ENCODE measurements at regions not wholly inside any gene's neighbourhood (a gene's known extent, or its start where the extent isn't known, plus 50 kb on each side); places are given as distances from the start of the nearest gene placed in this dataset.

GRCh38 chr9:99590410-99590809 lies 231.3 kb upstream of the NR4A3 start:
- no peak for DNase-seq (ENCODE audit: low spot score)

- no peak for DNase-seq (ENCODE audit: low spot score)
Measured at GRCh38 chr9:99590840-99591239, 230.8 kb upstream of the NR4A3 start.

GRCh38 chr9:99591770-99592169 lies 229.9 kb upstream of the NR4A3 start:
- DNase-seq (ENCODE audit: low spot score) = no peak

- DNase-seq (ENCODE audit: low spot score) = no peak
Measured at GRCh38 chr9:99592834-99593574, 228.7 kb upstream of the NR4A3 start.

DNA sequence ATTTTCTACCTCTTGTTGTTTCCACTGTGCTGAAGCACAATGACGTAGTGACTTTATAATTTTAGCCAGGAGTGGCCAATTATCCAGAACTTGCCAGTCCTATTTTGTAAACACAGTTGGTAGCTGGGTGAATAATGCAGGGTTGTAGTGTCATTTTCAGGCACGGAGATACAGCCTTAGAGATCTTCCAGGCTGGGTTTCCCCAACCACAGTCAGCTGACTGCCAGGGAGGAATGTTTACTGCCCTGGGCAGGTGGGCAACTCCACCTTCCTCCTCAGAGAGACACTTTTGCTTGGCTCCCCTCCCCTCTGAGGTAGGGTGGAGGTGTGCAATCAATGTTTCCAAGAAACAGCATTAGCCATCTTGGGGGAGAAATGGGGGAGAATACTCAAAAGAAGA lies 228.1 kb upstream of the NR4A3 start:
- no peak for DNase-seq (ENCODE audit: low spot score)

DNA sequence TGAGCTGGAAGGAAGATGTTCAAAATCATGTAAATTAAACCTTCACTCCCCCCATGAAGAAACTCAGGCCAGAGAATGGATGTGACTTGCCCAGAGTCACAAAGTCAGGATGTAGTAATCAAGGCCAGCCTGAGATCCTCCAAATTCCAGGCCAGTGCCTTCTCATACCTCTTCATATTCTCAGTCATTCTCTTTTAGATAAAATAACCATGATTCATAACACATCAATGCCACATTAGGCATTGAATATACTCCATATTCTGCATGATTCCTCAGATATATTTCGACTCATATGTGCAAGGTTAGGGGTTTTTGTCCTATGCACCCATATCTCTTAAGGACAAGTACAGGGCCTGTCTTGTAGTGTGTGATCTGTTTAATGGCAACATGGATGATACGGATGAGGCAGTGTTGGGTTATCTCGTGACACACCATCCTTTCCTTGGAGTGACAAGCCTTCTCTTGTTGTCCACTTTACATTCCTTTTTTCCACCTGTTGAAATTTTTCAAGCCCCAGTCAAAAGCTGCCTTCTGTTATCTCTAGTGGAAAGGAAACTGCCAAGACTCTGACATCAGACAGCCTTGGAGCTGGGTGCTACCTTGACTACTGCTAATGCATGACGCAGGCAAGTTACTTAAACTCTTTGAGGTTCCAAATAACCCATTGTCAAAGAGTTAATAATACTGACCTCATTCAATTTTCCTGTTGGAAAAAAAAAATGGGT lies 227.5 kb upstream of the NR4A3 start:
- no peak for DNase-seq (ENCODE audit: low spot score)

DNA sequence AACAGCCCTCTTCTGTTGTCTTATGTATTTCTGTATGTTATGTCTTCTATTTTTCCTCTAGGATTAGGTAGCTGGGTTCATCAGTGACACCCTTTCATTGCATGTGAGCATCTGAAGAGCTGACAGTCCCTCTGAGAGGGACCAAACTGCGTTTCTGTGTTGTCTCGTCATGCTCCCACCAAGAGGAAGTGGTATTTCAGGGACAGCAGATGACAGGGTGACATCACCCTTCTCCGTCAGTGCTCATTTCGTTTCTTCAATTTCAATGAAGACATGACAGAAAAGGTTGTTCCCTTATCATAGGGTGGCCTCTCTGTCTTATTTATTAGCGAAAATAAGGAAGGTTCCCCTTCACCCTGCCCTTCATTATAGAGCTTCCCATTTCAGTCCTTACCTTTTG lies 225.9 kb upstream of the NR4A3 start:
- DNase-seq (ENCODE audit: low spot score) = no peak

- no peak for DNase-seq (ENCODE audit: low spot score)
Measured at GRCh38 chr9:99601571-99602111, 220.0 kb upstream of the NR4A3 start.

- no peak for DNase-seq (ENCODE audit: low spot score)
Measured at GRCh38 chr9:99602854-99603253, 218.8 kb upstream of the NR4A3 start.

DNA sequence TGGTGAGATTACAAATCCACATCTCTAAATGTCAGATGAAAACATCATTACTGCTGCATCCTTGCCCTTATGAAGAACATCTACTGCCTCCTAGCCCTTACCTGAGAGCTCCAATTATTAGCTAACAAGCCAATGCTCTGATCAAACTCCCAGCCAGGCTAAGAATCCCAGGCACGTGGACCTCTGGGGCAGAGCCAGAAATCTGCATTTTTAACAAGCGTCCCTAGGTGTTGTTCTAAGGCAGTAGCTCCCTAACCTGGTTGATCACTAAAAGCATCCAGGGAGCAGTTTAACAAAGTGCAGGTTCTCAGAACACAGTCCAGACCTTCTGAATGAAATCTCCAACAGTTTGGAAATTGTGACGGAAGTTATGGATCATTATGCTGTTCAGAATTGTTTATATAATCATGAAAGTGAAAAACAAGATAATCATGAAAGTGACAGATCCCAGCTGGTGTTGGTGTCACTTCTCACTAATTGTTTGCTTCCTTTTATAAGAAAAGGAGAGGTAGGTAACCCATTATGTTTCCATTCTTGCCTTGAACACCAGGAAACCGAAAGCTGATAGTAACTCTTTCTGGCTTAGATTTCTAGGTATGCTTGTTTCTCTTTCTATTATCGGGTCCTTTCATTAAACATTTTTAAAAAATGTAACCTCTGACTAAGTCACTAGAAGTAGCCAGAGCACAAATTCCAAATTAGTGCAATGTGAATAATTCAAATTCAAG lies 216.5 kb upstream of the NR4A3 start:
- DNase-seq (ENCODE audit: low spot score) = no peak

- DNase-seq (ENCODE audit: low spot score) = no peak
Measured at GRCh38 chr9:99606296-99606695, 215.4 kb upstream of the NR4A3 start.

DNA sequence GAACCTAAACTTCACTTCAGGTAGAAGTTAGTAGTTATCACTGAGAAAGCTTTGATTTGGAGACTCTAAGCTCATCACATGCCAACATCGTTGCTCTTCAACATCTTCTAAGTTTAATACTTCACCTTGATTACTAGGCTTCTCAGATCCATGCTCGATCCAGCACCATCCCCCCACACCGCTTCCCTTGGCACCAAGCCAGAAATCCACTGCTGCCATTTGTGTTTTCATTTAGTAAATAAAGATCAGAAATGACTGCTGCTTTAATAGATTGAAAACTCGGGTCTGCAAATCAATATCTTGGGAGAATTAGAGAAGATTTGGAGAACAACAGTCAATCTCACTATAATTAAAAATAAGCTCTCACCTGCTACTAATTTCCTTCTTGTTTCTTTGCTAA lies 214.7 kb upstream of the NR4A3 start:
- no peak for DNase-seq (ENCODE audit: low spot score)

DNA sequence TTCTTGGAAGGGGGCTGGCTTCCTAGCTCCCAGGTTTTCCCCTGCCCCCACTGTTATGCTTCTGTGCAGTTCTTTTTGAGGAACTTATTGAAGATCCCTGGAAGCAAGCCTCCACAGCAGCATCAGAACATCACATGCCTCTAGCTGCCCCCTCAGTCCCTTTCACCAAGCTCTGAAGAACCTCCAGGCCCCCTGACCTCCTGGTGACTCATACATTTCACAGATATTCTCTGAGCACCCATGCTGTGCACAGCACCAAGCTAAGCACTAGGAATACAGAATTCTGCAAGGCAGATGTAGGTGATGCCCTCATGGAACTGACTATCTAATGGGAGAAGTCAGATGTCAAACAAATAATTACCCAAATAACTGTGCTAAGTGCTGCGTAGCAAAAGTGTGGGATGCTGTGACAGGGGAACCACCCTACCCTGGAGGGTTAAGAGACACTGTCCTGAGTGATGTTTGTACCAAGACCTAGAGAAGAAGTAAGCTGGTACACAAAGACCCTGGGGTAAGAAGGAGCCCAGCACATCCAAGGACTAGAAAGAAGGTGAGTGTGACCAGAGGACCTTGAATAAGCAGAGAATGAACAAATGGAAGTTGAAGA lies 213.7 kb upstream of the NR4A3 start:
- DNase-seq (ENCODE audit: low spot score) = no peak

- no peak for DNase-seq (ENCODE audit: low spot score)
Measured at GRCh38 chr9:99614341-99614740, 207.3 kb upstream of the NR4A3 start.

DNA sequence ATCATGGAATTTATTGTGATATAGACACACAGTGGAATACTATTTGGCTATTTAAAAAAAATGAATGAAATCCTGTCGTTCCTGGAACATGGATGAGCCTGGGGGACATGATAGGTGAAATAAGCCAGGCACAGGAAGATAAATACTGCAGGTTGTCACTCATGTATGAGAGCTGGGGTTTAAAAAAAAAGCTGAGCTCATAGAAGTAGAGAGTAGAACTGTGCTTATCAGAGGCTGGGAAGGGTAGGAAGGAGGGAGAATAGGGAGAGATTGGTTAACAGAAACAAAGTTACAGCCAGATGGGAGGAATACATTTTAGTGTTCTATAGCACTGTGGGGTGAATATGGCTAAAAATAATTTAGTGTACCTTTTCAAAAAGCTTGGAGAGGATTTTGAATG lies 200.6 kb upstream of the NR4A3 start:
- DNase-seq (ENCODE audit: low spot score) = no peak

GRCh38 chr9:99622679-99623078 lies 199.0 kb upstream of the NR4A3 start:
- no peak for DNase-seq (ENCODE audit: low spot score)

DNA sequence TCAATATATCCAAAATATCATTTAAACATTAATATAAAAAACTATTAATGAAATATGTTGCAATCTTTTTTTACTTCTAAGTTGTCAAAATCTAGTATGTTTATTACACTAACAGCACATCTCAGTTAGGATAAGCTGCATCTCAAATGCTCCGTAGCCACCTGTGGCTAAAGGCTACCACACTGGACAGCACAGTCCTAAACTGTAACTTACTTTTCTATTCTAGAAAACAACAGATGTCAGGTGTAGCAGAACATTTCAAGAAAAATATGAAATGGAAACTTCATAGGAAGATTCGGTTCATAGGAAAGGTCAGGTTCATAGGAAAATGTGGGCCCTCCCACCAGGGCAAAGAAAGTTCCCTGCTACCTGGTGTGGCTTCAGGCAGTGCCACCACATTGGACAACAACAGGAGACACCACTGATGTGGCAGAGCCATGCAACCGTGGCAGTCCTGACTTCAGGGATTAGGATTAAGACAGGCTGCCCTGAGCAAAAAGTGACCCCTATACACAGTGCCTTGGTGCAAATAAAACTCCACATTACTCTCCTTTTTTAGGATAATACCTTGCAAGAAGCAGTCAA lies 197.8 kb upstream of the NR4A3 start:
- DNase-seq (ENCODE audit: low spot score) = no peak

DNA sequence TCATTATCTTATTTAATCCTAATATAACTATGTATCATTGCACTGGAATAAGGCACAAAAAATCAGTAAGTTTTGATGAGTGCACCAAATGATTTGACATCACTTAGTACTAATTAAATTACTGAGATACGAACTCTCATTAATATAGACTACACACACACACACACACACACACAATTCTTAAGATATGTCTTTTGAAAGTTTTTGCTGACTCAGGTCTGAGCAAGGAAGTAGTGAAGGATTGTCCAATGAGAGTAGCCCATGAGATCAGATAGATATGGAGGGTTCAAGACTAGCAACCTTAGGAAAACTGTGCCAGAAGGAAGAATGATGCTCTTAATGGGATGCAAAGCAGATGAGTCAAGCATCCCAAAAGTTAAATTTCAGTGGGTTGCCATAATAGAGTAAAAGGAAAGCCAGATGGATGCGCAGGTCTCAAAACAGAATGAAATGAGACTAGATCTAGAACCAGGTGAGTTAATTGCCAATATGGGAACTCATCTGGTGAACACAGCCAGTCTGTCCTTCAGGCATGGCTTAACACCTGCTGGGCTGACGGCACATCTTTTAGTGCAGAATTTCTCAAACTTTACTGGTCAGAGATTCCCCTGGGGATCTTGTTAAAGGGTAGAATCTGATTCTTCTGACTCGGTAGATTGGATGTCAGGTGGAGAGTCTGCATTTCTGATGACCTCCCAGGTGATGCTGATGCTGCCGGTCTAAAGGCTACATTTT lies 197.0 kb upstream of the NR4A3 start:
- no peak for DNase-seq (ENCODE audit: low spot score)

- DNase-seq (ENCODE audit: low spot score) = no peak
Measured at GRCh38 chr9:99626426-99626825, 195.3 kb upstream of the NR4A3 start.

DNA sequence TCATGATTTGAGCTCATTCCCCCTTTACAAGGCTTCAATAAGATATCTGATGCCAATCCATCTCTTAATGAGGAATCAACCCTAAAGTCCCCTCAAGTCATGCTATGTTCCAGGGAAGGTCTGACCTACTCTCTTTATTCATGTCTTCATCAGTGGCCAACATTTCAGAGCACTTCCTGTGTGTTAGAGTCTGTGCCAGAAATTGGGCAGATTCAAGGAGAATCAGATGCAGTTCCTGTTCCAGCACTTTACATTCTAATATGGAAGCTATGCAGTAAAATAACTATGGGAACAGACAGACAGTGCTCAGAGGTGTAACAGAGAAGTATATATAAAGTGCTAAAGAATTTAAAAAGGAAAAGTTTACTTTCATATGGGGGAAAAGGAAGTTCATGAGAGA lies 193.4 kb upstream of the NR4A3 start:
- DNase-seq (ENCODE audit: low spot score) = no peak

DNA sequence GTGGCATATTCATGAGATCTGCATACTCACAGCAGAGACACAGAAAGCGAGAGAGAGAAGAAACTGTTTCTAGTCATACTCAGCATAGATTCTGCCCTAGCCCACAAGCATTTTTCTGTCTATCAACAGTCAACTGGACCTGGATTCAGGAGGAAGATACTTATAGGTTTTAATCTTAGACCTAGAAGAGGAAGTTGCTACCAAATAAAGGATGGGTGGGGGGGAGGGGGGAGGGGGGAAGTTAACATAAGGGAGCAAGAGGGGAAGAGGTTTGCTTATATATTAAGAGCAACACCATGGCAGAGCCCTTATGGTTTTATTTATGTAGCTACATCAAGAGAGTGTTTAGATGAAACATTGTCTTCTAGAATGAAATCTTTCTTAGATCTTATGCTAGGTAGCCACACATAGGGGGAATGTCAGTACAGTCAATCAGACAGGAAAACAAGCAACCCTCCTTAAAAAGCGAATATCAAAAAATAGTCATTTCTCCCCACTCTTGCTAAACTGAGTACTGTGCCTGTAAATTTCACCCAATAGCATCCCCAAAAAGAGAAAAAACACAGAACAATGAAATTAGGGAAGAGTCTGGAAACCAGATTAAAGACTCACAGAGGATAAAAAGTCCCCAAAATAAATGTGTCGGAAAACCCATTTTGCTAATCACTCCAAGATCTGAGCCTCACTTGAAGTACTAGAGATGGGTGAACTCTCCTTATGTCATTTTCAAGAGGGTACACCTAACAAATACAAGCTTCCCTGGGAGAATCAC lies 192.7 kb upstream of the NR4A3 start:
- DNase-seq (ENCODE audit: low spot score) = no peak

All from SW480 (cell line).